ENCODE measurements at regions not wholly inside any gene's neighbourhood (a gene's known extent, or its start where the extent isn't known, plus 50 kb on each side); places are given as distances from the start of the nearest gene placed in this dataset.

DNA sequence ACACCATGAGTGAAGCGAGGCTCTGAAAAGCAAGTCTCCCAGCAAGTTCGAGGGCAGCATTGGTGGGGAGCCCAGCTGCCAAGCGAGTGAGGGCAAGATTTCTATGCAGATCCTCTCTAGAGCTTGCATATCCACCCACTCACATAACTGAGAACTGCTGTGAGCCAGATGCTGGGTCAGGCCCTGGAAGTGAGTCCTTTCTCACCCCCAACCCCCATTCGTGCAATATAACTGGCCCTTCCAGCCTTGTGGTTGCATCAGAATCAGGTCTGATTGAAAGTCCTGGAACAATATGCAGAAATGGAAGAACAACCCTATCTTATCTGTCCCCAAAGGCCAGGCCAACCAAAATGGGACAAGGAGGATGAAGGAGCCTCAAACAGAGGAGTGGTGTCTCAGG lies 146.6 kb downstream of the IRX5 start:
- H3K9ac ChIP-seq (ENCODE audit: insufficient read length): no peak overlapping the region
- H3K27ac ChIP-seq: no peak overlapping the region
- no peak for DNase-seq (ENCODE audit: low read depth, low spot score)
- no peaks in the 10 kb centered on the region for H3K9me3 ChIP-seq (ENCODE audit: low read depth, low read length)
- H3K36me3 ChIP-seq (ENCODE audit: insufficient read depth, low read length): no peaks in the 10 kb centered on the region
- no peak overlapping the region for H3K4me3 ChIP-seq
- TF ChIP-seq EZH2 (IDR thresholded peaks at IDR 0.05) (no peak), FOXP2 (optimal IDR thresholded peaks at IDR 0.05; ENCODE audit: control extremely low read depth, extremely low read length, insufficient read depth) (no peak), POLR2AphosphoS5 (IDR thresholded peaks at IDR 0.05; ENCODE audit: borderline replicate concordance, low read depth, low read length) (no peak)

DNA sequence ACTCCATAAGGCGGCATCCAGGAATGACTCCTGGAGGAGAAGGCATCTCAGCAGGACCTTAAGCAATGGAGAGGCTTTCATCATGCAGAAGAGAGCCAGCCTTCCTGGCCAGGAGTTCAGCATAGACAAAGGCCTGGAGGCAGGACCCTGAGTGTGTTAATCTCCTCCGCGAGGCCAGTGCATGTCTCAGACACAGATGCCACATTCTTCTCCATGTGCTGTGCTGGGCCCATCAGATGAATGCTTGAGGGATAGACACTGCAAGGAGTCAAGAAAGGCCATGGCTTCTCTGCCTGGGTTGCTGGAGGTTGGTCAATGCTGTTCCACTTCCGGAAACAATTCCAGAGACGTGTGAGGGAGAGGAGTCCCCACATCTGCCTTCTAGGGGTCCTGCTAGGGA lies 147.5 kb downstream of the IRX5 start:
- Histone ChIP-seq H3K36me3 (ENCODE audit: insufficient read depth, low read length) (no peaks in the 10 kb centered on the region), H3K4me3 (no peak overlapping the region), H3K27ac (no peak overlapping the region), H3K9ac (ENCODE audit: insufficient read length) (no peak overlapping the region), H3K9me3 (ENCODE audit: low read depth, low read length) (no peaks in the 10 kb centered on the region)
- DNase-seq (ENCODE audit: low read depth, low spot score): no peak
- TF ChIP-seq POLR2AphosphoS5 (IDR thresholded peaks at IDR 0.05; ENCODE audit: borderline replicate concordance, low read depth, low read length) (no peak), EZH2 (IDR thresholded peaks at IDR 0.05) (no peak), FOXP2 (optimal IDR thresholded peaks at IDR 0.05; ENCODE audit: control extremely low read depth, extremely low read length, insufficient read depth) (no peak)

DNA sequence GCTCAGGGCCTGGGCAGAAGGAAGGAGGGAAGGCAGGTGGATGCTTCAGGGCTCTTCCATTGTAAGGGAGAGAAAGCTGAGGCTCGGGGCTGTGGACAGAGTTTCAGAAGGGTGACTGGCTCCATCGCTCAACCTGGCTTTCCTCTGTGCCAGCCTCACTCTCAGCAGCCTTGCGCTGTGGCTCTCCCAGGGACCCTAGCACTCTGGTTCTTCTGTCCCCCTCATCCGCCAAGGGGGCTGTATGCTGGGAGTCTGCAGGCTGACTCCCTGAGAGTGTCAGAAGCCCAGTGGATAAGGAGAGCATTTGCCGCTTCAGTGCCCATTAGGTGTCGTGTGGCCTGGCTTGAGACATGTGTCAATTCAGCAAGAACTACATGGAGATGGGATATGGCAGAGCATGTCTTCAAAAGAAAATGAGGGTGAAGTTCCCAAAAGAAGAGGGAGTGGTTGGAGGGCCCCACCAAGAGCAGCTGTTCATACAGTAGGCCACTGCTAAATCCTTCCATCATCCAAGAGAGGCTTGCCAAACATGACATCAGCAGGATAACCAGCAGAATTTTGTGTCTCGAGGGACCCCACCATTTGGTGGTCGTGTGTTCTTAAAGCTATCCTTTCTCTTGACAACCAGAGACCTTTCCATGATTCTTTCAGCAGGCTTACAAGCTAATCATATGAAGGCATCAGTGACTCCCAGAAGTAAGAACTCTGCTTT lies 148.2 kb downstream of the IRX5 start:
- TF ChIP-seq EZH2 (IDR thresholded peaks at IDR 0.05): no peak
- no peak overlapping the region for H3K4me3 ChIP-seq
- DNase-seq (ENCODE audit: low read depth, low spot score): no peak
- no peaks in the 10 kb centered on the region for H3K9me3 ChIP-seq (ENCODE audit: low read depth, low read length)
- no peaks in the 10 kb centered on the region for H3K36me3 ChIP-seq (ENCODE audit: insufficient read depth, low read length)
- H3K27ac ChIP-seq: no peak overlapping the region
- H3K9ac ChIP-seq (ENCODE audit: insufficient read length): no peak overlapping the region

DNA sequence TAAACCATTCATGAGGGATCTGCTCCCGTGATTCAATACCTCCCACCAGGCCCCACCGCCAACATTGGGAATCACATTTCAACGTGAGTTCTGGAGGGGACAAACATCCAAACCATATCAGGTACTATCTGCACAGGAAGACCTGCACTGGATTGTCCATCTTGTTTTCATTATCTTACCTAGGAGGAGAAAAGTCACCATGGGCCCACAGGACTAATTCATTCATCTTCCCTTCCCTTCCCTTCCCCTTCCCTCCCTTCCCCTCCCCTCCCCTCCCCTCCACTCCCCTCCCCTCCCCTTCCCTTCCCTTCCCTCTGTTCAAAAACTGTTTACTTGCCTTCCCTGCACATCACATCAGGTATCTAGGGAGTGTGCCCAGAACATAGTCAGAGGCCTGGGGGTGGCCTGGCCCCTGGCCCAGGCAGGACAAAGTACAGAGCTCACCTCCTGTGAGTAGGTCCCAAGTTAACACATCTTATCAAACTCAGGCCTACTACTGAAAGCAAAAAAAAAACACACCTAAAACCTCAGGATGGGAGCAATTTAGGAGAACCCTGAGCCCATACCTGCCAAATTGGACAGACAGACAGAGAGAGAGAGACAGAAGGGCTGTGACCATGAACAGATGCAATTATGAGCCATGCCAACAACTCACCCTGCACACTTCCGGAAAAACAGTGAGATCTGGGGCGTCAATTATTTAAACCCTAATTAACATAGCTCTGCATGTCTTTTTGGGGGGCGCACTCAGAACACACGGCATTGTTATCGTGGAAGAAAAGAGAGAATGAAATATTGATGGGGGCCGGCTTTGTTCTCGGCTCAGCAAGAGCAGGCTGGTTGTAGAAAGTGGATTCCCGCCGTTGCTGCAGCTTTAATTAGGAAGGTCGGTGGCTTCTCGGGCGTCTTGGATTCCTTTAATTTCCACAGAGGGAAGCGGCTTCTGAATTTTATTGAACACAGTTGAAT lies 151.2 kb downstream of the IRX5 start:
- Histone ChIP-seq H3K9me3 (ENCODE audit: low read depth, low read length) (no peaks in the 10 kb centered on the region), H3K36me3 (ENCODE audit: insufficient read depth, low read length) (no peaks in the 10 kb centered on the region), H3K4me3 (no peak overlapping the region), H3K27ac (no peak overlapping the region), H3K9ac (ENCODE audit: insufficient read length) (no peak overlapping the region)
- no peak for TF ChIP-seq POLR2AphosphoS5 (IDR thresholded peaks at IDR 0.05; ENCODE audit: borderline replicate concordance, low read depth, low read length)
- DNase-seq (ENCODE audit: low read depth, low spot score): no peak

DNA sequence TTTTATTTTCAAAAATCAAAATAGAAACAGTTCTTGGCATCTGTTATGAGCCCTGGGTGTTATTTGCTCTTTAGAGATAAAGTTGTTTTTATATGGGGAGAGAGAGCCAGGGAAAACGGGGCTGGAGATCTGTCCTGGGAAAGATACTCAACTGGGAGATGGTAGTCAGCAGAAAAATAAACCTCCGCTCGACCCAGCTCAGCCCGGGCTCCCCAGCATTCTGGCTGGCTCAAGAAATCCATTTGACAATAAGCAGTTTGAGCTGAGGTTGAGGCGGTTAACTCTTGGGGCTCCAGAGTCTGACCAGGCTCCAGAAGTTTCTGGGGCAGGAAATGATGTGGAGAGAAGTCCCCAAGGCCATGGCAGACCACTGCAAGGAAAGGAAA lies 151.9 kb downstream of the IRX5 start:
- Histone ChIP-seq H3K9ac (ENCODE audit: insufficient read length) (no peak overlapping the region), H3K4me3 (no peak overlapping the region)
- DNase-seq (ENCODE audit: low read depth, low spot score): no peak

DNA sequence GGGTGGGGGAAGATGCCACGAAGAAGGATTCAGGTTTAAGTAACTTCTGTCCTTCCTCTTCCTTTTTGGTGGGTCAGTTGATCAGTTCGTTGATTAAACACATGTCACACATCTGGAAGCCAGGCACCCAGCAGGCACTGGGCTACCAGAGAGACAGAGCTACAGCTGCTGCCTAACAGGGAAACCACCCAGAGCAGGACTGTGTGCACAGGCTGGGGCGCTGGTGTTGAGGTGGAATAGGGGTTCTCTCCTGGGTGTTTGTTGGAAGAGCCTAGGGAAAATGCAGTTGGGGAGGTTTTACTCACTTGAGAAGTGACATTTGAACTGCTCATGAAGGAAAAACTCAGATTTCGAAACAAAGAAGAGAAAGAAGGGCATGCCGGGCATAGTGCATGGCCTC lies 152.4 kb downstream of the IRX5 start:
- H3K27ac ChIP-seq: no peak overlapping the region
- no peak for TF ChIP-seq EZH2 (IDR thresholded peaks at IDR 0.05)
- TF ChIP-seq FOXP2 (optimal IDR thresholded peaks at IDR 0.05; ENCODE audit: control extremely low read depth, extremely low read length, insufficient read depth): no peak
- TF ChIP-seq POLR2AphosphoS5 (IDR thresholded peaks at IDR 0.05; ENCODE audit: borderline replicate concordance, low read depth, low read length): no peak

More for the DNA sequence above, 151.9 kb downstream of the IRX5 start:
- H3K36me3 ChIP-seq (ENCODE audit: insufficient read depth, low read length): no peaks in the 10 kb centered on the region
- H3K27ac ChIP-seq: no peak overlapping the region
- H3K9me3 ChIP-seq (ENCODE audit: low read depth, low read length): no peaks in the 10 kb centered on the region
- TF ChIP-seq FOXP2 (optimal IDR thresholded peaks at IDR 0.05; ENCODE audit: control extremely low read depth, extremely low read length, insufficient read depth) (no peak), POLR2AphosphoS5 (IDR thresholded peaks at IDR 0.05; ENCODE audit: borderline replicate concordance, low read depth, low read length) (no peak), EZH2 (IDR thresholded peaks at IDR 0.05) (no peak)

DNA sequence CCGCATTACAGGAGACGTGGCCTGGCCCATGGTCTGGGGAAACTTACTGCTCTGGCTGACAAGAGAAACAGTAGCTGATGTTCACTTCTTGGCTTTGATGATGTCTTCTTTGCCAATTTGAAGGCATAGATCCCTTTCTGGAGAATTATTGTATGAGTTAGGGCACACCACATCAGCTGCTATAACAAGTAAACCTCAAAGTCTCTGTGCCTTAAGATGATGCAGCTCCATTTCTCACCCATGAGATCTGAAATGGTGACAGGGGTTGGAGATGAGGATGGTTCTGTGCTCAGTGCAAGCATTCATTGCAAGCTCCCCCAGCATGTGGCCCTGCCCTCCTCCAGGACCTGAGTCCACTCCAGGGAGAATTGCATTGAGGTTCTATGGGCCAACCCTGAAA lies 157.4 kb downstream of the IRX5 start:
- Histone ChIP-seq H3K9me3 (ENCODE audit: low read depth, low read length) (no peaks in the 10 kb centered on the region), H3K9ac (ENCODE audit: insufficient read length) (no peak overlapping the region), H3K27ac (no peak overlapping the region), H3K36me3 (ENCODE audit: insufficient read depth, low read length) (no peaks in the 10 kb centered on the region), H3K4me3 (no peak overlapping the region)
- no peak for DNase-seq (ENCODE audit: low read depth, low spot score)
- TF ChIP-seq FOXP2 (optimal IDR thresholded peaks at IDR 0.05; ENCODE audit: control extremely low read depth, extremely low read length, insufficient read depth) (no peak), EZH2 (IDR thresholded peaks at IDR 0.05) (no peak), POLR2AphosphoS5 (IDR thresholded peaks at IDR 0.05; ENCODE audit: borderline replicate concordance, low read depth, low read length) (no peak)

More for the DNA sequence above, 152.4 kb downstream of the IRX5 start:
- H3K36me3 ChIP-seq (ENCODE audit: insufficient read depth, low read length): no peaks in the 10 kb centered on the region
- no peak overlapping the region for H3K9ac ChIP-seq (ENCODE audit: insufficient read length)
- H3K4me3 ChIP-seq: no peak overlapping the region
- no peak for DNase-seq (ENCODE audit: low read depth, low spot score)
- H3K9me3 ChIP-seq (ENCODE audit: low read depth, low read length): no peaks in the 10 kb centered on the region

DNA sequence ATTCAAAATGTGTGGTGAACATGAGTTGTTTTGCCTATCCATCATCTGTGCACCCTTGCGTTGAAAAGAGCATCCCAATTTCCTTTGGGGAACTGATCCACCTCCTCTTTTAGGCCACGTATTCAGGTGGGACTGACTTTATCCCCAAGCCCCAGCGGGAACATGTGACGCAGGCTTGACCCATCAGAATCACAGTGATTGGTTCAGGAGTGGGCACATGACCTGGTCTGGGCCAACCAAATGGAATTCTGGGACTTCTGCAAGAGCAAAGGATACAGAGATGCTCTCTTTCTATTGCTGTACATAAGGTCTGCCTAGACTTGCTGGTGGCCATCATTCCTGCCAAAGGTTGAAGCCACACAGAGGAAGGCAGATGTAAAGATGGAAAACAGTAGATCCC lies 158.9 kb downstream of the IRX5 start:
- H3K27ac ChIP-seq: no peak overlapping the region

More for the DNA sequence above, 158.9 kb downstream of the IRX5 start:
- Histone ChIP-seq H3K9ac (ENCODE audit: insufficient read length) (no peak overlapping the region), H3K4me3 (no peak overlapping the region), H3K9me3 (ENCODE audit: low read depth, low read length) (no peaks in the 10 kb centered on the region), H3K36me3 (ENCODE audit: insufficient read depth, low read length) (no peaks in the 10 kb centered on the region)
- no peak for DNase-seq (ENCODE audit: low read depth, low spot score)
- TF ChIP-seq FOXP2 (optimal IDR thresholded peaks at IDR 0.05; ENCODE audit: control extremely low read depth, extremely low read length, insufficient read depth) (no peak), POLR2AphosphoS5 (IDR thresholded peaks at IDR 0.05; ENCODE audit: borderline replicate concordance, low read depth, low read length) (no peak), EZH2 (IDR thresholded peaks at IDR 0.05) (no peak)
